ENCODE measurements at regions not wholly inside any gene's neighbourhood (a gene's known extent, or its start where the extent isn't known, plus 50 kb on each side); places are given as distances from the start of the nearest gene placed in this dataset.

- no peaks in the 10 kb centered on the region for H3K27me3 ChIP-seq (ENCODE audit: control insufficient read depth in 2 of 2, insufficient read depth in 2 of 2, low read length in 2 of 2)
- FAIRE-seq (no peak), DNase-seq (ENCODE audit: low read depth, low spot score) (no peak)
- no peaks in the 10 kb centered on the region for H4K20me1 ChIP-seq (replicated peaks; ENCODE audit: control insufficient read depth, extremely low read depth, insufficient read depth, low read length)
- H3K79me2 ChIP-seq (ENCODE audit: control insufficient read depth, insufficient read depth, low read length), result no peaks in the 10 kb centered on the region
- H2AFZ ChIP-seq (ENCODE audit: low read depth, low read length), result no peak overlapping the region
- no TSS peak for BruUV-seq (replicated peaks)
- H3K4me3 ChIP-seq (replicated peaks in 1 of 3; ENCODE audit: insufficient read depth in 1 of 3, low read depth in 1 of 3, low read length in 3 of 3), result no peak overlapping the region
- POLR2A ChIA-PET, result no interaction called here
- no peaks in the 10 kb centered on the region for H3K36me3 ChIP-seq (ENCODE audit: control insufficient read depth in 2 of 2, extremely low read depth in 1 of 2, insufficient read depth in 2 of 2, low read length in 2 of 2)
- H3K27ac ChIP-seq (ENCODE audit: insufficient read depth, low read depth, low read length), result no peak overlapping the region
- H3K9me3 ChIP-seq (replicated peaks; ENCODE audit: control insufficient read depth, insufficient read depth, low read length), result no peaks in the 10 kb centered on the region
- H3K4me1 ChIP-seq (ENCODE audit: control insufficient read depth, extremely low read depth, insufficient read depth, low read length), result no peaks in the 10 kb centered on the region
- no peak overlapping the region for H3K4me2 ChIP-seq (ENCODE audit: insufficient read depth, low read length)
- TF ChIP-seq CTCF (IDR thresholded peaks at IDR 0.05; ENCODE audit: extremely low read depth in 1 of 2, insufficient read depth in 1 of 2, low read depth in 1 of 2, low read length in 2 of 2) (no peak), POLR2AphosphoS5 (IDR thresholded peaks at IDR 0.05; ENCODE audit: insufficient read depth, low read depth, low read length) (no peak), MYC (IDR thresholded peaks at IDR 0.05; ENCODE audit: low read depth, low read length) (no peak), MAX (IDR thresholded peaks at IDR 0.05; ENCODE audit: insufficient read depth, insufficient read length) (no peak), FOS (IDR thresholded peaks at IDR 0.05; ENCODE audit: borderline replicate concordance, insufficient read depth, low read length) (no peak), JUN (IDR thresholded peaks at IDR 0.05; ENCODE audit: borderline replicate concordance, insufficient read depth, insufficient read length, low read depth) (no peak), EZH2 (IDR thresholded peaks at IDR 0.05; ENCODE audit: borderline replicate concordance, low read depth, low read length, severe bottlenecking) (no peak), GATA2 (IDR thresholded peaks at IDR 0.05; ENCODE audit: insufficient read depth, insufficient read length, low read depth, low read length) (no peak), POLR2A (IDR thresholded peaks at IDR 0.05; ENCODE audit: low read depth, low read length) (no peak)
- dilution Hi-C loops (cut with MboI; ENCODE audit: extremely low pct_ligation_motif_present, low sequenced_read_pairs), result no loop called here
- H3K9ac ChIP-seq (replicated peaks; ENCODE audit: extremely low read depth, insufficient read depth, low read length), result no peak overlapping the region
- CTCF ChIA-PET, result interaction anchor here (1.2 kb wide), 1 partner anchor 14 kb away, joined by 3 read pairs; no protein-coding TSS in a partner anchor
- H3K9me1 ChIP-seq (replicated peaks; ENCODE audit: control insufficient read depth, extremely low read depth, insufficient read depth, low read length), result no peaks in the 10 kb centered on the region
- intact Hi-C loops (cut with micrococcal nuclease), result no loop called here
These were observed 767.7 kb downstream of the LRFN5 start for GRCh38 chr14:42374332-42374731.

Measured in endothelial cell of umbilical vein (primary cell).